Heart right ventricle (tissue), 16 donors: ENCODE measurements at regions not wholly inside any gene's neighbourhood (a gene's known extent, or its start where the extent isn't known, plus 50 kb on each side); places are given as distances from the start of the nearest gene placed in this dataset.
"Not testable (repeated sequence)": the region's sequence is repeated elsewhere in the genome, so short reads cannot be mapped to it uniquely, and the experiment has no call there.

Experiments
- ATAC-seq, 8 donors: fragments of 200-7000 bp; cut with Tn5 transposase; one replicate each; pipeline ENCODE4 v1.9.1; 2020; ENCODE audit warnings: mild to moderate bottlenecking in 8 of 8, moderate library complexity in 8 of 8, moderate number of reproducible peaks in 1 of 8
- DNase-seq, 2 donors: peaks; one replicate each; pipeline ENCODE4 v3.0.0-alpha.2; 2020
- H3K27ac ChIP-seq, 10 donors: fragments of 200-600 bp; sonication (generic) in 2 of 10; one replicate each; pipeline versions ENCODE4 v1.5.0 to v1.8.0; 2020 to 2022; ENCODE audit warnings: mild to moderate bottlenecking in 3 of 10
- H3K27me3 ChIP-seq, 7 donors: fragments of 200-600 bp; one replicate each; pipeline ENCODE4 v1.8.0; 2021 to 2022; ENCODE audit warnings: mild to moderate bottlenecking in 2 of 7
- H3K36me3 ChIP-seq, 9 donors: fragments of 200-600 bp; sonication (generic) in 1 of 9; one replicate each; pipeline versions ENCODE4 v1.5.0 to v1.8.0; 2020 to 2022; ENCODE audit warnings: mild to moderate bottlenecking in 2 of 9
- H3K4me1 ChIP-seq, 9 donors: fragments of 200-600 bp; sonication (generic) in 1 of 9; one replicate each; pipeline versions ENCODE4 v1.5.0 to v1.8.0; 2020 to 2022; ENCODE audit warnings: mild to moderate bottlenecking in 4 of 9
- H3K4me3 ChIP-seq, 10 donors: fragments of 200-600 bp; sonication (generic) in 2 of 10; one replicate each; pipeline versions ENCODE4 v1.5.0 to v1.8.0; 2020 to 2022; ENCODE audit warnings: mild to moderate bottlenecking in 7 of 10, moderate library complexity in 2 of 10
- H3K9me3 ChIP-seq, 11 donors: fragments of 200-600 bp in 10 of 11; sonication (generic) in 2 of 11; one replicate each; pipeline versions ENCODE4 v1.5.0 to v1.8.0; 2013 to 2022; ENCODE audit warnings: mild to moderate bottlenecking in 2 of 11, control low read depth in 1 of 11, moderate library complexity in 1 of 11
- CTCF ChIP-seq, 9 donors: fragments of 200-600 bp; sonication (generic) in 2 of 9; IDR thresholded peaks; one replicate each; pipeline versions ENCODE4 v1.5.0 to v1.8.0; 2021 to 2022; ENCODE audit warnings: antibody characterized with exemption in 9 of 9, mild to moderate bottlenecking in 5 of 9, moderate library complexity in 1 of 9
- WGBS, 2 donors: extraction: QIAGEN DNeasy Blood & Tissue Kit; methylation state at CpG; one replicate each; pipeline ENCODE4 v1.1.7; 2013; ENCODE audit warnings: inconsistent platforms in 1 of 2; 5-methylcytosine and 5-hydroxymethylcytosine counted together
- intact Hi-C, 10 donors: fragments of 100-400 bp; cut with DNase I; formaldehyde crosslinking; loops; one replicate each; pipeline versions ENCODE4 v1.11.1 to v1.14.2; 2022
- donor health status: Arrhythmogenic right ventricular cardiomyopathy.
- donor health status: ischemic (EF 13 %, LVEDD 7.1; RV severe dilation, severe dysfunction).
- donor health status: healthy with polysubstance abuse.
- donor health status: DM: no; HTN: yes; CAD: no.
- donor health status: DM: no; HTN: no; CAD: no.
- donor health status: ischemic (EF 25% LVEDD 6.9; RV normal size, moderate dysfunction).
- donor health status: ischemic (EF 25% LVEDD 5.7; RV mildly dilated, moderate dysfunction).
- donor health status: healthy.
- donor health status: DM: yes; HTN: yes; CAD: no.
- donor health status: Ischemic cardiomyopathy.
- donor health status: ischemic (EF 35%, LVEDD 5.7; RV mildly dilated, moderate dysfunction).
- donor health status: nonischemic (EF 11% LVEDD 7.7; RV severe dilation, severe dysfunction).
- donor health status: DM: yes; HTN: yes; CAD: no.
- donor health status: PGD.
- donor health status: ischemic (EF 29% LVEDD 5.4; RV normal size, mild dysfunction).
- donor health status: nonischemic (EF 23%, LVEDD 6.1; RV moderate dilation, normal function).

GRCh38 chr3:177795216-177795615 lies 597.9 kb upstream of the TBL1XR1 start:
- TF ChIP-seq CTCF (IDR thresholded peaks at IDR 0.05): no peak
- DNase-seq (no peak), ATAC-seq (no peak)
- H3K27ac ChIP-seq: no peak overlapping the region
- H3K36me3 ChIP-seq: no peaks in the 10 kb centered on the region
- no peak overlapping the region for H3K4me3 ChIP-seq
- intact Hi-C loops: no loop called here
- H3K27me3 ChIP-seq: no peaks in the 10 kb centered on the region
- 65 to 69% methylated on average over 1 of the region's 1 CpG for WGBS, 2 donors
- no peaks in the 10 kb centered on the region for H3K9me3 ChIP-seq
- no peaks in the 10 kb centered on the region for H3K4me1 ChIP-seq

DNA sequence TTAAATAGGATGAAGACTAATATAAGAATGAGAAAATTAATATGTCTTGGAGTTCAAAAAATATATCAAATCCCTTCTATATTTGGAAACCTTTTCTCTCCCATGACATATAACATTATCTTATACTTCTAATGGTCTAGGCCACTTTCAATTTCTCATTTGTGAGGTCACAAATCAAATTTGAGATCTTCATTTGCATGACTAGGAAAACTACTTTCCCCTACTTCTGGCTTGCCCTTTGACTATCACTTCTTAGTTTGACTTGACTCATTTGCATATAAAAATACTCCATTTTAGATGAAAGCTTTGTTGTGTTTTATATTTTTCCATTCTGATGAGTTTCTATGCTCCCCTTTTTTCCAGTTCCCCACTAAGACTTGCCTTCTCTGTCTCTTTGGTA lies 598.6 kb upstream of the TBL1XR1 start:
- Histone ChIP-seq H3K27me3 (no peaks in the 10 kb centered on the region), H3K4me3 (no peak overlapping the region), H3K27ac (no peak overlapping the region), H3K9me3 (no peaks in the 10 kb centered on the region), H3K4me1 (no peaks in the 10 kb centered on the region), H3K36me3 (no peaks in the 10 kb centered on the region)
- TF ChIP-seq CTCF (IDR thresholded peaks at IDR 0.05): no peak
- no peak for ATAC-seq
- intact Hi-C loops: no loop called here
- no peak for DNase-seq

DNA sequence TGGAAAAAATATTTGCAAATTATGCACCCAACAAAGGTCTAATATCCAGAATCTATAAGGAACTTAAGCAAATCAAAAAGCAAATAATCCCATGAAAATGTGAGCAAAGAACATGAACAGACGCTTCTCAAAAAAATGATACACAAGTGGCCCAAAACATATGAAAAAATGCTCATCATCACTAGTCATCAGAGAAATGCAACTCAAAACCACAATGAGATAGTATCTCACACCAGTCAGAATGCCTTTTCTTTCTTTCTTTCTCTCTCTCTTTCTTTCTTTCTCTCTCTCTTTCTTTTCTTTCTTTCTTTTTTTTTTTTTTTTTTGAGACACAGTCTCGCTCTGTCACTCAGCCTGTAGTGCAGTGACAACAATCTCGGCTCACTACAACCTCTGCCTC lies 602.9 kb upstream of the TBL1XR1 start:
- ATAC-seq, H3K4me1 ChIP-seq, H3K4me3 ChIP-seq, intact Hi-C loops, H3K9me3 ChIP-seq, H3K36me3 ChIP-seq, DNase-seq, H3K27ac ChIP-seq, H3K27me3 ChIP-seq: not testable (repeated sequence)
- WGBS, 2 donors: 97 to 100% methylated on average over 3 of the region's 3 CpGs

DNA sequence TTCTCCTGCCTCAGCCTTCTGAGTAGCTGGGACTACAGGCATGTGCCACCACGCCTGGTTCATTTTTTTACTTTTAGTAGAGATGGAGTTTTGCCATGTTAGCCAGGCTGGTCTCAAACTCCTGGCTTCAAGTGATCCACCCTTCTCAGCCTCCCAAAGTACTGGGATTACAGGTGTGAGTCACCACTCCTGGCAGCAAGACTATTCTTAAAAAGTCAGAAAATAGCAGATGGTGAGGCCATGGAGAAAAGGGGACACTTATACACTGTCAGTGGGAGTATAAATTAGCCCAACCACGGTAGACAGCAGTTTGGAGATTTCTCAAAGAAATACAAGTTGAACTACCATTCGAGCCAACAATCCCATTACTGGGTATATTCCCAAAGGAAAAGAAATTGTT lies 603.3 kb upstream of the TBL1XR1 start:
- Histone ChIP-seq H3K4me3 (no peak overlapping the region), H3K36me3 (no peaks in the 10 kb centered on the region), H3K9me3 (no peaks in the 10 kb centered on the region), H3K27ac (no peak overlapping the region), H3K4me1 (peaks cover 0 to 8% (median 0%) of the 10 kb centered on the region in 9 donors), H3K27me3 (no peaks in the 10 kb centered on the region)
- 76 to 88% methylated on average over 3 of the region's 3 CpGs for WGBS, 2 donors
- no peak for ATAC-seq
- no peak for DNase-seq
- intact Hi-C loops: no loop called here
- TF ChIP-seq CTCF (IDR thresholded peaks at IDR 0.05): no peak

- Histone ChIP-seq H3K27me3 (no peaks in the 10 kb centered on the region), H3K36me3 (no peaks in the 10 kb centered on the region), H3K27ac (no peak overlapping the region), H3K4me1 (peaks cover 0 to 8% (median 0%) of the 10 kb centered on the region in 9 donors), H3K9me3 (no peaks in the 10 kb centered on the region), H3K4me3 (no peak overlapping the region)
- ATAC-seq (peak in 5 of 8 donors; percentile 25 to 72 (median 62)), DNase-seq (no peak)
- TF ChIP-seq CTCF (IDR thresholded peaks at IDR 0.05): peak in 4 of 9 donors; percentile 5 to 37 (median 32)
- intact Hi-C loops: no loop called here
- WGBS, 2 donors: 69 to 70% methylated on average over 5 of the region's 5 CpGs
Measured at GRCh38 chr3:177802151-177802900, 605.0 kb upstream of the TBL1XR1 start.
